DOHH2 (cell line): ENCODE measurements at regions not wholly inside any gene's neighbourhood (a gene's known extent, or its start where the extent isn't known, plus 50 kb on each side); places are given as distances from the start of the nearest gene placed in this dataset.

Source experiments
- H3F3A ChIP-seq: fragments of 200-600 bp; sonication (generic), shearing (Covaris generic); 2 replicates; pipeline ENCODE4 v1.6.0; 2016; ENCODE audit warnings: antibody characterized with exemption, mild to moderate bottlenecking; ENCODE audit not compliant: control insufficient read depth, insufficient read depth
- H3K27ac ChIP-seq: fragments of 200-600 bp; sonication (generic); 2 replicates; pipeline ENCODE4 v1.5.1; 2014; ENCODE audit warnings: low read depth, mild to moderate bottlenecking, low read length, moderate library complexity
- H3K27me3 ChIP-seq: fragments of 200-600 bp; sonication (generic); 2 replicates; pipeline ENCODE4 v1.6.1; 2014; ENCODE audit warnings: mild to moderate bottlenecking, low read length, mixed read lengths; ENCODE audit not compliant: control insufficient read depth
- H3K36me3 ChIP-seq: fragments of 200-600 bp; sonication (generic); 2 replicates; pipeline ENCODE4 v1.6.1; 2014; ENCODE audit warnings: mild to moderate bottlenecking, low read length, moderate library complexity, mixed read lengths; ENCODE audit not compliant: control insufficient read depth
- H3K4me1 ChIP-seq: fragments of 200-600 bp; sonication (generic); 2 replicates; pipeline ENCODE4 v1.6.1; 2014; ENCODE audit warnings: mild to moderate bottlenecking, low read length, mixed read lengths; ENCODE audit not compliant: control insufficient read depth
- H3K4me2 ChIP-seq: fragments of 200-600 bp; sonication (generic); 2 replicates; pipeline ENCODE4 v1.6.0; 2014; ENCODE audit warnings: mild to moderate bottlenecking, low read length, moderate library complexity
- H3K4me3 ChIP-seq: fragments of 200-600 bp; sonication (generic); 2 replicates; pipeline ENCODE4 v1.5.1; 2014; ENCODE audit warnings: mild to moderate bottlenecking, low read length, mixed read lengths
- H3K79me2 ChIP-seq: fragments of 200-600 bp; sonication (generic); 2 replicates; pipeline ENCODE4 v1.6.1; 2014; ENCODE audit warnings: mild to moderate bottlenecking, low read length, mixed read lengths; ENCODE audit not compliant: control insufficient read depth
- H3K9me2 ChIP-seq: fragments of 200-600 bp; sonication (generic); replicated peaks from 2 replicates; pipeline ENCODE4 v1.6.1; 2014; ENCODE audit warnings: mild to moderate bottlenecking, low read length, mixed read lengths; ENCODE audit not compliant: control insufficient read depth
- H3K9me3 ChIP-seq: fragments of 200-600 bp; sonication (generic); 2 replicates; pipeline ENCODE4 v1.6.1; 2014; ENCODE audit warnings: antibody characterized with exemption, low read length, mixed read lengths; ENCODE audit not compliant: control insufficient read depth, insufficient read depth
- H4K20me1 ChIP-seq: fragments of 200-600 bp; sonication (generic); 2 replicates; pipeline ENCODE4 v1.6.0; 2014; ENCODE audit warnings: low read depth, mild to moderate bottlenecking, antibody characterized with exemption, low read length, moderate library complexity; ENCODE audit not compliant: control insufficient read depth, insufficient read depth
- CTCF ChIP-seq: fragments of 200-600 bp; sonication (generic); IDR thresholded peaks from one replicate; pipeline ENCODE4 v1.5.1; 2014; ENCODE audit warnings: antibody characterized with exemption, mild to moderate bottlenecking, low read depth, low read length; ENCODE audit not compliant: poor library complexity, severe bottlenecking
- EZH2phosphoT487 ChIP-seq: fragments of 200-600 bp; sonication (generic); IDR thresholded peaks from 2 replicates; pipeline ENCODE4 v1.6.1; 2017; ENCODE audit warnings: borderline replicate concordance, mild to moderate bottlenecking, antibody characterized with exemption, low read length, moderate library complexity, mixed read lengths

GRCh38 chr14:57025456-57025855 lies 215.2 kb upstream of the OTX2 start:
- no peaks in the 10 kb centered on the region for H4K20me1 ChIP-seq
- no peaks in the 10 kb centered on the region for H3K79me2 ChIP-seq
- TF ChIP-seq EZH2phosphoT487 (no peak), CTCF (no peak)
- no peaks in the 10 kb centered on the region for H3K27me3 ChIP-seq
- H3K9me2 ChIP-seq = no peaks in the 10 kb centered on the region
- no peak overlapping the region for H3K4me3 ChIP-seq
- no peak overlapping the region for H3K27ac ChIP-seq
- no peaks in the 10 kb centered on the region for H3F3A ChIP-seq
- no peak overlapping the region for H3K4me2 ChIP-seq
- no peaks in the 10 kb centered on the region for H3K9me3 ChIP-seq
- no peaks in the 10 kb centered on the region for H3K4me1 ChIP-seq
- H3K36me3 ChIP-seq = no peaks in the 10 kb centered on the region

GRCh38 chr14:57022608-57023007 lies 212.3 kb upstream of the OTX2 start:
- no peaks in the 10 kb centered on the region for H3F3A ChIP-seq
- TF ChIP-seq EZH2phosphoT487 = no peak
- TF ChIP-seq CTCF = no peak
- H3K27ac ChIP-seq = no peak overlapping the region
- no peaks in the 10 kb centered on the region for H4K20me1 ChIP-seq
- no peak overlapping the region for H3K4me2 ChIP-seq
- H3K27me3 ChIP-seq = no peaks in the 10 kb centered on the region
- no peaks in the 10 kb centered on the region for H3K36me3 ChIP-seq
- no peak overlapping the region for H3K4me3 ChIP-seq
- H3K9me2 ChIP-seq = no peaks in the 10 kb centered on the region
- H3K9me3 ChIP-seq = no peaks in the 10 kb centered on the region
- no peaks in the 10 kb centered on the region for H3K79me2 ChIP-seq
- no peaks in the 10 kb centered on the region for H3K4me1 ChIP-seq

GRCh38 chr14:57018065-57018464 lies 207.8 kb upstream of the OTX2 start:
- no peaks in the 10 kb centered on the region for H3K36me3 ChIP-seq
- H4K20me1 ChIP-seq = no peaks in the 10 kb centered on the region
- H3K79me2 ChIP-seq = no peaks in the 10 kb centered on the region
- H3K4me3 ChIP-seq = no peak overlapping the region
- no peaks in the 10 kb centered on the region for H3K9me3 ChIP-seq
- TF ChIP-seq CTCF = no peak
- no peak for TF ChIP-seq EZH2phosphoT487
- no peak overlapping the region for H3K27ac ChIP-seq
- H3F3A ChIP-seq = no peaks in the 10 kb centered on the region
- no peaks in the 10 kb centered on the region for H3K9me2 ChIP-seq
- H3K4me2 ChIP-seq = no peak overlapping the region
- H3K4me1 ChIP-seq = no peaks in the 10 kb centered on the region
- H3K27me3 ChIP-seq = no peaks in the 10 kb centered on the region

GRCh38 chr14:57013987-57014386 lies 203.7 kb upstream of the OTX2 start:
- Histone ChIP-seq H3K27me3 (no peaks in the 10 kb centered on the region), H3K4me1 (no peaks in the 10 kb centered on the region), H4K20me1 (no peaks in the 10 kb centered on the region), H3K9me3 (no peaks in the 10 kb centered on the region), H3K79me2 (no peaks in the 10 kb centered on the region), H3K4me2 (no peak overlapping the region), H3K9me2 (no peaks in the 10 kb centered on the region), H3K36me3 (no peaks in the 10 kb centered on the region), H3K27ac (no peak overlapping the region), H3K4me3 (no peak overlapping the region), H3F3A (no peaks in the 10 kb centered on the region)
- TF ChIP-seq EZH2phosphoT487 (no peak), CTCF (no peak)
